HepG2 (cell line): ENCODE measurements at regions not wholly inside any gene's neighbourhood (a gene's known extent, or its start where the extent isn't known, plus 50 kb on each side); places are given as distances from the start of the nearest gene placed in this dataset.

Experiments used
- ATAC-seq: fragments of 200-7000 bp; cut with Tn5 transposase; 3 replicates; pipeline ENCODE4 v1.9.1; 2020; ENCODE audit warnings: mild to moderate bottlenecking, moderate library complexity
- BruUV-seq: library from RNA; stranded (reverse); fragments of 400-500 nt; replicated peaks from 2 replicates; lab custom pipeline; 2021; lab: Mats Ljungman, UMichigan
- CTCF ChIA-PET: fragments of 300-600 bp; formaldehyde crosslinking; extraction: SDS; loops from one replicate; lab custom pipeline; 2021; ENCODE audit warnings: low total read pairs, inconsistent platforms, low intra/inter-chr PET ratio; lab: Yijun Ruan, JAX
- POLR2A ChIA-PET: fragments of 350-600 bp; sonication (Branson Sonifier 250); formaldehyde crosslinking; loops from one replicate; lab custom pipeline; 2020; ENCODE audit warnings: antibody characterized with exemption, inconsistent platforms; lab: Yijun Ruan, JAX
- DNase-seq: peaks from one replicate; pipeline ENCODE4 v3.0.0-alpha.2; 2015; ENCODE audit warnings: low spot score
- FAIRE-seq: peaks from 3 replicates; lab custom pipeline; 2011; peaks lifted over from hg19 to GRCh38; lab: Jason Lieb, UNC
- H2AFZ ChIP-seq: one replicate; pipeline ENCODE4 v1.6.1; 2011; ENCODE audit warnings: low read length, inconsistent platforms
- H3K27ac ChIP-seq: fragments of 300-600 bp; 3 replicates; pipeline ENCODE4 v1.8.0; 2011; ENCODE audit warnings: mixed run types, mild to moderate bottlenecking, mixed read lengths, low read length, inconsistent platforms; ENCODE audit not compliant: insufficient read depth; ENCODE audit errors: extremely low read length
- H3K27me3 ChIP-seq, 2 experiments: fragments of 200-600 bp in 1 of 2; 2 replicates in 1 of 2; 3 replicates in 1 of 2; pipeline versions ENCODE4 v1.6.0 to v1.8.0; 2011; ENCODE audit warnings: low read length in 2 of 2, mild to moderate bottlenecking in 2 of 2, moderate library complexity in 2 of 2, inconsistent platforms in 1 of 2; ENCODE audit not compliant: insufficient read depth in 2 of 2, control insufficient read depth in 1 of 2
- H3K36me3 ChIP-seq, 2 experiments: fragments of 200-600 bp in 1 of 2; replicated peaks in 1 of 2; 2 replicates in 1 of 2; 3 replicates in 1 of 2; pipeline versions ENCODE4 v1.5.1 to v1.8.0; 2011; ENCODE audit warnings: low read length in 2 of 2, inconsistent platforms in 1 of 2; ENCODE audit not compliant: insufficient read depth in 2 of 2, control insufficient read depth in 1 of 2
- H3K4me1 ChIP-seq: 2 replicates; pipeline ENCODE4 v1.5.1; 2012; ENCODE audit warnings: low read length, inconsistent platforms; ENCODE audit not compliant: insufficient read depth
- H3K4me2 ChIP-seq: 2 replicates; pipeline ENCODE4 v1.6.0; 2011; ENCODE audit warnings: low read depth, low read length, inconsistent platforms
- H3K4me3 ChIP-seq, 3 experiments: fragments of 200-600 bp in 1 of 3; sonication (generic), shearing (Covaris generic) in 1 of 3; replicated peaks in 1 of 3; 2 replicates each; pipeline ENCODE4 v1.5.1; 2011 to 2016; ENCODE audit warnings: low read length in 3 of 3, inconsistent platforms in 2 of 3, low read depth in 2 of 3, mild to moderate bottlenecking in 2 of 3, control low read depth in 1 of 3, mixed read lengths in 1 of 3; ENCODE audit not compliant: insufficient read depth in 1 of 3
- H3K79me2 ChIP-seq: one replicate; pipeline ENCODE4 v1.6.1; 2011; ENCODE audit warnings: low read length, inconsistent platforms; ENCODE audit not compliant: insufficient read depth
- H3K9ac ChIP-seq: 2 replicates; pipeline ENCODE4 v1.6.0; 2011; ENCODE audit warnings: mild to moderate bottlenecking, low read depth, low read length, inconsistent platforms; ENCODE audit not compliant: insufficient read depth
- H3K9me3 ChIP-seq: 2 replicates; pipeline ENCODE4 v1.5.1; 2012; ENCODE audit warnings: mild to moderate bottlenecking, low read length
- H4K20me1 ChIP-seq: 2 replicates; pipeline ENCODE4 v1.6.0; 2011; ENCODE audit warnings: inconsistent platforms, mild to moderate bottlenecking, low read length, moderate library complexity; ENCODE audit not compliant: insufficient read depth
- GTF3A ChIP-seq: sonication (generic); formaldehyde crosslinking; conservative IDR thresholded peaks from 2 replicates; pipeline ENCODE4 v1.4.0; 2020; ENCODE audit warnings: mild to moderate bottlenecking, missing genetic modification reagents
- HOXA9 ChIP-seq: sonication (generic); formaldehyde crosslinking; IDR thresholded peaks from 2 replicates; pipeline ENCODE4 v1.8.1; 2022; ENCODE audit warnings: missing genetic modification reagents, mild to moderate bottlenecking, moderate library complexity, borderline replicate concordance
- KAT7 ChIP-seq: IDR thresholded peaks from 2 replicates; pipeline ENCODE4 v1.6.1; 2018; ENCODE audit warnings: borderline replicate concordance, missing compliant biosample characterization
- MYNN ChIP-seq: sonication (generic); formaldehyde crosslinking; IDR thresholded peaks from 2 replicates; pipeline ENCODE4 v1.4.0; 2020; ENCODE audit warnings: mild to moderate bottlenecking, low read depth, missing genetic modification reagents
- ZIK1 ChIP-seq: sonication (generic); formaldehyde crosslinking; IDR thresholded peaks from 2 replicates; pipeline ENCODE4 v1.5.0; 2020; ENCODE audit warnings: mild to moderate bottlenecking, low read depth, missing genetic modification reagents, borderline replicate concordance
- ZNF207 ChIP-seq: fragments of 450-650 bp; IDR thresholded peaks from 2 replicates; pipeline ENCODE4 v1.6.1; 2016; ENCODE audit warnings: antibody characterized with exemption, borderline replicate concordance
- ZNF530 ChIP-seq: sonication (generic); formaldehyde crosslinking; IDR thresholded peaks from 2 replicates; pipeline ENCODE4 v1.5.0; 2020; ENCODE audit warnings: low read depth, mild to moderate bottlenecking, missing genetic modification reagents
- ZNF83 ChIP-seq: sonication (generic); formaldehyde crosslinking; IDR thresholded peaks from 2 replicates; pipeline ENCODE4 v1.4.0; 2020; ENCODE audit warnings: missing genetic modification reagents, mild to moderate bottlenecking, borderline replicate concordance
- WGBS: methylation state at CpG from one replicate; pipeline ENCODE4 v1.1.6; 2017; ENCODE audit warnings: low lambda C conversion rate; 5-methylcytosine and 5-hydroxymethylcytosine counted together
- in situ Hi-C: cut with HindIII; loops from 2 replicates; pipeline ENCODE4 v1.10.0; 2017; ENCODE audit warnings: low pct_unique_long_range_greater_than_20kb; ENCODE audit not compliant: extremely low pct_ligation_motif_present
- intact Hi-C: fragments of 100-400 bp; cut with micrococcal nuclease; formaldehyde crosslinking; loops from one replicate; pipeline ENCODE4 v1.10.0; 2022; ENCODE audit not compliant: unreplicated experiment
- TF ChIP-seq, protein P1 (sequence below): sonication (generic); formaldehyde crosslinking; IDR thresholded peaks from 2 replicates; pipeline ENCODE4 v1.5.0; 2020; ENCODE audit warnings: missing genetic modification reagents
- TF ChIP-seq, protein P2 (sequence below): sonication (generic); formaldehyde crosslinking; IDR thresholded peaks from 2 replicates; pipeline ENCODE4 v1.4.0; 2020; ENCODE audit warnings: missing genetic modification reagents
- TF ChIP-seq, protein P3 (sequence below): sonication (generic); formaldehyde crosslinking; IDR thresholded peaks from 2 replicates; pipeline ENCODE4 v1.4.0; 2020; ENCODE audit warnings: missing genetic modification reagents, borderline replicate concordance

DNA sequence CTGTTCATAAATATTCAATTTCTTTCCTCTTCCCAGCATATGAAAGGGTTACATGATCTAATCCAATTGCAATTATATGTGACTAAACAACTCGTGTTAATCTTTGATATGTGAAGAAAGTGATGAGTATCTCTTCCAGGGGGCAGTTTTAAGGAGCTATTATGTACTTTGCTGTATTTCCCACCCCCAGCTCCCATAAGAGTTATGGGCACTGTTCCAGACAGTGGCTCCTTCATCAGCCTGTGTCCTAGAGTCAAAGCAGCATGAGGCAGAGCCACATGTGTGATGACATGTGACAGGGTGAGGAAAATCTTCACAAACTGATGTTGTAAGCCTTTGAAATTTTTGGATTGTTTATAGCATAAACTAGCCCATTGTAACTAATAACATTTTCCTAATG lies 315.4 kb downstream of the DIPK2A start:
- TF ChIP-seq ZNF530 (CRISPR knock-in tag): no peak
- intact Hi-C loops: no loop called here
- Histone ChIP-seq H3K9me3 (peaks cover 4% of the 10 kb centered on the region; the same call in 1 of the 2 replicates), H3K79me2 (no peaks in the 10 kb centered on the region), H4K20me1 (no peaks in the 10 kb centered on the region), H2AFZ (no peak overlapping the region), H3K36me3 (no peaks in the 10 kb centered on the region), H3K27ac (no peak overlapping the region), H3K27me3 (no peaks in the 10 kb centered on the region; a peak in 1 of 5 replicates), H3K4me1 (no peaks in the 10 kb centered on the region), H3K9ac (no peak overlapping the region), H3K4me3 (no peak overlapping the region), H3K4me2 (no peak overlapping the region)
- no peak for ATAC-seq
- no TSS peak for BruUV-seq
- CTCF ChIA-PET: no interaction called here
- in situ Hi-C loops: no loop called here
- POLR2A ChIA-PET: no interaction called here
- WGBS: 0% methylated on average over 1 of the region's 1 CpG
- no peak for DNase-seq
- no peak for FAIRE-seq

GRCh38 chr3:144289057-144289456 lies 317.4 kb downstream of the DIPK2A start:
- BruUV-seq: no TSS peak
- intact Hi-C loops: no loop called here
- H3K9ac ChIP-seq: no peak overlapping the region
- no peaks in the 10 kb centered on the region for H3K4me1 ChIP-seq
- no peaks in the 10 kb centered on the region for H4K20me1 ChIP-seq
- no peak overlapping the region for H3K27ac ChIP-seq
- ATAC-seq (no peak), DNase-seq (no peak), FAIRE-seq (no peak)
- no peak overlapping the region for H3K4me3 ChIP-seq
- H3K9me3 ChIP-seq: 0 out of 2 replicates have a peak, but pooled peaks cover 4% of the 10 kb centered on the region
- CTCF ChIA-PET: no interaction called here
- no peaks in the 10 kb centered on the region; a peak in 1 of 5 replicates for H3K27me3 ChIP-seq
- no peak overlapping the region for H2AFZ ChIP-seq
- POLR2A ChIA-PET: no interaction called here
- H3K79me2 ChIP-seq: no peaks in the 10 kb centered on the region
- 33% methylated on average over 3 of the region's 3 CpGs for WGBS
- in situ Hi-C loops: no loop called here
- H3K36me3 ChIP-seq: no peaks in the 10 kb centered on the region
- no peak overlapping the region for H3K4me2 ChIP-seq
- TF ChIP-seq ZNF207: no peak
- no peak for TF ChIP-seq GTF3A (CRISPR knock-in tag)
- TF ChIP-seq, protein P1, sequence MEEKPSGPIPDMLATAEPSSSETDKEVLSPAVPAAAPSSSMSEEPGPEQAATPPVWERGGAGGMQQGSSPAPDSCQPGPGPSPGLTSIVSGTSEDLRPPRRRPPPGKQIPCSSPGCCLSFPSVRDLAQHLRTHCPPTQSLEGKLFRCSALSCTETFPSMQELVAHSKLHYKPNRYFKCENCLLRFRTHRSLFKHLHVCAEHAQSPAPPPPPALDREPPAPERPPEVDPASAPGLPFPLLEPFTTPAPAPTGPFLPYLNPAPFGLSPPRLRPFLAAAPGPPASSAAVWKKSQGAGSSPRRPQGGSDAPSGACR: no peak
- TF ChIP-seq ZNF83 (CRISPR knock-in tag): no peak
- no peak for TF ChIP-seq HOXA9
- TF ChIP-seq, protein P2, sequence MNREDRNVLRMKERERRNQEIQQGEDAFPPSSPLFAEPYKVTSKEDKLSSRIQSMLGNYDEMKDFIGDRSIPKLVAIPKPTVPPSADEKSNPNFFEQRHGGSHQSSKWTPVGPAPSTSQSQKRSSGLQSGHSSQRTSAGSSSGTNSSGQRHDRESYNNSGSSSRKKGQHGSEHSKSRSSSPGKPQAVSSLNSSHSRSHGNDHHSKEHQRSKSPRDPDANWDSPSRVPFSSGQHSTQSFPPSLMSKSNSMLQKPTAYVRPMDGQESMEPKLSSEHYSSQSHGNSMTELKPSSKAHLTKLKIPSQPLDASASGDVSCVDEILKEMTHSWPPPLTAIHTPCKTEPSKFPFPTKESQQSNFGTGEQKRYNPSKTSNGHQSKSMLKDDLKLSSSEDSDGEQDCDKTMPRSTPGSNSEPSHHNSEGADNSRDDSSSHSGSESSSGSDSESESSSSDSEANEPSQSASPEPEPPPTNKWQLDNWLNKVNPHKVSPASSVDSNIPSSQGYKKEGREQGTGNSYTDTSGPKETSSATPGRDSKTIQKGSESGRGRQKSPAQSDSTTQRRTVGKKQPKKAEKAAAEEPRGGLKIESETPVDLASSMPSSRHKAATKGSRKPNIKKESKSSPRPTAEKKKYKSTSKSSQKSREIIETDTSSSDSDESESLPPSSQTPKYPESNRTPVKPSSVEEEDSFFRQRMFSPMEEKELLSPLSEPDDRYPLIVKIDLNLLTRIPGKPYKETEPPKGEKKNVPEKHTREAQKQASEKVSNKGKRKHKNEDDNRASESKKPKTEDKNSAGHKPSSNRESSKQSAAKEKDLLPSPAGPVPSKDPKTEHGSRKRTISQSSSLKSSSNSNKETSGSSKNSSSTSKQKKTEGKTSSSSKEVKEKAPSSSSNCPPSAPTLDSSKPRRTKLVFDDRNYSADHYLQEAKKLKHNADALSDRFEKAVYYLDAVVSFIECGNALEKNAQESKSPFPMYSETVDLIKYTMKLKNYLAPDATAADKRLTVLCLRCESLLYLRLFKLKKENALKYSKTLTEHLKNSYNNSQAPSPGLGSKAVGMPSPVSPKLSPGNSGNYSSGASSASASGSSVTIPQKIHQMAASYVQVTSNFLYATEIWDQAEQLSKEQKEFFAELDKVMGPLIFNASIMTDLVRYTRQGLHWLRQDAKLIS (CRISPR knock-in tag): no peak
- TF ChIP-seq ZIK1: no peak
- TF ChIP-seq, protein P3, sequence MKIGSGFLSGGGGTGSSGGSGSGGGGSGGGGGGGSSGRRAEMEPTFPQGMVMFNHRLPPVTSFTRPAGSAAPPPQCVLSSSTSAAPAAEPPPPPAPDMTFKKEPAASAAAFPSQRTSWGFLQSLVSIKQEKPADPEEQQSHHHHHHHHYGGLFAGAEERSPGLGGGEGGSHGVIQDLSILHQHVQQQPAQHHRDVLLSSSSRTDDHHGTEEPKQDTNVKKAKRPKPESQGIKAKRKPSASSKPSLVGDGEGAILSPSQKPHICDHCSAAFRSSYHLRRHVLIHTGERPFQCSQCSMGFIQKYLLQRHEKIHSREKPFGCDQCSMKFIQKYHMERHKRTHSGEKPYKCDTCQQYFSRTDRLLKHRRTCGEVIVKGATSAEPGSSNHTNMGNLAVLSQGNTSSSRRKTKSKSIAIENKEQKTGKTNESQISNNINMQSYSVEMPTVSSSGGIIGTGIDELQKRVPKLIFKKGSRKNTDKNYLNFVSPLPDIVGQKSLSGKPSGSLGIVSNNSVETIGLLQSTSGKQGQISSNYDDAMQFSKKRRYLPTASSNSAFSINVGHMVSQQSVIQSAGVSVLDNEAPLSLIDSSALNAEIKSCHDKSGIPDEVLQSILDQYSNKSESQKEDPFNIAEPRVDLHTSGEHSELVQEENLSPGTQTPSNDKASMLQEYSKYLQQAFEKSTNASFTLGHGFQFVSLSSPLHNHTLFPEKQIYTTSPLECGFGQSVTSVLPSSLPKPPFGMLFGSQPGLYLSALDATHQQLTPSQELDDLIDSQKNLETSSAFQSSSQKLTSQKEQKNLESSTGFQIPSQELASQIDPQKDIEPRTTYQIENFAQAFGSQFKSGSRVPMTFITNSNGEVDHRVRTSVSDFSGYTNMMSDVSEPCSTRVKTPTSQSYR (CRISPR knock-in tag): no peak
- no peak for TF ChIP-seq KAT7 (CRISPR knock-in tag)
- no peak for TF ChIP-seq MYNN (CRISPR knock-in tag)
